Activated CD8-positive, alpha-beta memory T cell treated with anti-CD3 and anti-CD28 coated beads, Interleukin-2, amount 50 U/mL, for 48 hours (primary cell): ENCODE measurements at regions not wholly inside any gene's neighbourhood (a gene's known extent, or its start where the extent isn't known, plus 50 kb on each side); places are given as distances from the start of the nearest gene placed in this dataset.
"Not testable (repeated sequence)": the region's sequence is repeated elsewhere in the genome, so short reads cannot be mapped to it uniquely, and the experiment has no call there.

Source experiments
- DNase-seq: peaks from one replicate; pipeline ENCODE4 v3.0.0-alpha.2; 2020

DNA sequence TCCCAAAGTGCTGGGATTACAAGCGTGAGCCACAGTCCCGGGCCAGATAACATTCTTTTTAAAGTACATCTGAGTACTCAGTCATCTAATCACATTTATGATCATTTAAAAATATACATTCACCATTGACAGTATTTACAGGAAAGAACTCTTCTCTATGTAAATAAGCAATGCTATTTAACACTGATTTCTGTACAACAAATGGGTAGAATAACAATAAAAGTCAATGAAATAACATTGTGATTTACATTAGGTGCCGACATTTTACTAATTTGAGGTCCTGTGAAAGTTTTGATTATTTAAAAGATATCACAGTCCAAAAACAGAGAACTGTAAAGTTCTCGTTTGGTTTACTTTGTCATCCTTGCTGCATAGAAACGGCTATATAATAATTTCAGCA, 1763.7 kb downstream of the SLITRK1 start:
- DNase-seq, result no peak

- no peak for DNase-seq
Measured at GRCh38 chr13:82116422-82116989, 1765.8 kb downstream of the SLITRK1 start.

DNA sequence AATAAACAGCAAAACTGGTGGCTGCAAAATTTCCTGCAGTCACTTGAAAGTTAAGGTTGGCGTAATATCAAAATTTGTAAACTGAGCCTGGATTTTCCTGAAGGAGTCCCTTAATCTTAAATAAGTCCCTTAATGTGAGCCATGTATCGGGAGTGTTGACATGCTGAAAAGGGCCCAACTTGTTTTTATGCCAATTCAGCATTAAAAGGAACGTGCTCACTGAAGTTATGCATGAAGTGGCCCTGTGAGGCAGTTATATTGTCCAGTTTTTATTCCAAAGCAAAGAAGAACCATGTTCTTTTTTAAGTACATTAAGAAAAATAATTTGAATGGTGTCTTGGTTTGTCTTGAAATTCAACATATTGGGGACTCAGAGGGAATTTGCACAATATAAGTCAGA, 1766.9 kb downstream of the SLITRK1 start:
- no peak for DNase-seq

DNA sequence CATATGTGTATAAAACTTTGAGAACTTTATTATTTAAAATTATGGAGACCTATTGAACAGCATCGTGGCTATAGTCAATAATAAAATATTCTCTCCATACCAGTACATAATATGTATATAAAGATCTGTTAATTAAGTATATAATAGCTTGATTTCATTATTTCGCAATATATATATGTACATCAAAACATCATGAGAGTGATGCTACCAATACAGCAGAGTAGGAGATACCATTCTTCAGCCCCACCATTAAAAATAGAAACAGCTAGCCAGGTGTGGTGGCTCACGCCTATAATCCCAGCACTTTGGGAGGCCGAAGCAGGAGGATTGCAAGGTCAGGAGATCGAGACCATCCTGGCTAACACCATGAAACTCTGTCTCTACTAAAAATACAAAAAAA, 1755.3 kb upstream of the SPRY2 start:
- no peak for DNase-seq

DNA sequence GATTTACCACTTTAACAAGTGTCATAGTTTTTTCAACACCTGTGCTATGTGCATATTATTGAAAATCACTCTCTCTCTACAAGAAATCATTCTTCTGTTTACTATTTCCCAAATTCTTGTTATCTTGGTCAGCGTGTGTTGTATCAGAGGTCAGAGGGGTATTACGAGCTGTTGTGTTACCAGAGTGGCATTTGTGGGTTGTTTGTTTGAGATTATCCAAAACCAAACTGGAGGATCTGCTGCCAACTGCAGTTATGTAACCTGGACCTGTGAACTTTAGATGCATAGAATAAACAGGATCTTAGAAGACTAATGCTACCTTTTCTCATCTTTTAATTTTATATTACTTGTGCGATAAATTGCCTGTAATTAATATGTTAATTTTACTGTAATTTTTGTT, 1751.4 kb upstream of the SPRY2 start:
- DNase-seq, result no peak

GRCh38 chr13:82088781-82089180, 1747.9 kb upstream of the SPRY2 start:
- DNase-seq, result no peak

- no peak for DNase-seq
Measured at GRCh38 chr13:82076496-82076895, 1735.6 kb upstream of the SPRY2 start.

- DNase-seq, result no peak
Measured at GRCh38 chr13:82070416-82070815, 1729.5 kb upstream of the SPRY2 start.

DNA sequence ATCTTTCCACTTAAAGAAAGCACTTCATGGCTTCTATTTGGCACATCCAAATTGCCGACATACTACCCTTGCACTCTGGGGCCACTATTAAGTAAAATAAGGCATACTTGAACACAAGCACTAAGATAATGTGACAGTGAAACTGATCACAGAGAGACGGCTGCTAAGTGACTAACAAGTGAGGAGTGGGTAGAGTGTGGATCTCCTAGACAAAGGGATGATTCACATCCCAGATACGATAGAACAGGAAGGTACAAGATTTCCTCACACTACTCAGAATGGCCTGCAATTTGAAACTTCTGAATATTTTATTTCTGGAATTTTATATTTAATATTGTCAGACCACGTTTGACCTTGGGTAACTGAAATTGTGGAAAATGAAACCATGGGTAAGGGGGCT, 1721.8 kb upstream of the SPRY2 start:
- no peak for DNase-seq

GRCh38 chr13:82058364-82058763, 1717.4 kb upstream of the SPRY2 start:
- no peak for DNase-seq

- DNase-seq, result not testable (repeated sequence)
Measured at GRCh38 chr13:82045316-82045715, 1704.4 kb upstream of the SPRY2 start.

DNA sequence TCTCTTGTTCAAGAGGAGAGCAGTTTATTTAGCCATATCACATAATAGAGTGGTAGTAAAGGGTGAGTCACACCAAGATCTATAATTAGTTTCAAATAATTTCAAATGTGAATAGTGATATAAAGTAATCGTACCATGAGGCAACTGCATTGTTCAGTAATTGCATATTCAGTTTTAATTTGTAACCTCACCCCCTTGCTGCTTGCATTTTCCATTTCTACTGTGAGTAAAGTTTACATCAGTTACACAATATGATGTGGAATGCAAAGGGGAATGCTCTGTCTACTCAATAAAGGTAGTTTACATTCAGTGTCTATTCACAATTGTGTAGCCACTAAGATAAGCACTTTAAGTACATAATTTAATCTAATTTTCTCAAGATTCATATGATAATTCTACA, 1695.7 kb upstream of the SPRY2 start:
- no peak for DNase-seq

DNA sequence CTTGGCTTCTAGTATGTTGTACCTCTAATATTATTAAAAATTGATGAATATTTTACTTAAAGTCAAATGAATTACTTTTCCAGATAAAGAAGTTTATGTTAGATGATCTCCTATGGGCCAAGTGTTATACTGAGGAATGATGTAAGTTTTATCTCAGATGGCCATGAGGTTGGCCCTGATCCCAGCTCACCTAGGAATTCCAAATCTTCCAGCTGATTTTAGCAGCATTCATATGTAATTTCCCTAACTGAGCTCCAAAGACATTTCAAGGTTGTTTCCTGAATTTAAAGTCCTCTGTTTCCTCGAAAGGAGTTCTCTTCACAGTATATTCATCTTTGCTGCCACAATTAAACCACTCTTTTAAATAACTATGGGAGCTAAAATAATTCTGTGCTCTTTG, 1670.4 kb upstream of the SPRY2 start:
- no peak for DNase-seq

DNA sequence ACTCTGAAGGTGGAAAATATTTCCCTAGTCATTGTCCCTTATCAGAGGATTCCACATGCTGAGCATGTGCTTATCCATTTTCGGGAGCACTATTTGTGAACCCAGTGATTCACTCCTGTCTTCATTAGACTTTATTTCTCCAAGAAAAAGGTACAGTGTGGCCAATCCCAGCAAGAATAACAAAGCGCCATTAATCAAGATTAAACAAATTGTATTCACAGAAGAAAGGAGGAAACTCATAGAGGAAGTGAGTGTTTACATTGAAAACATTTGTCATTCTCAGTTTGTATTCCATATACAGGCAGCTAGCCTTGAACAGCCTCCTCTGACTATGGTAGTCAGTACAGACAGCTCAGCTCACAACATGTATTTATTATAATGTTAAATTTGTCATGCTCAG, 1669.9 kb upstream of the SPRY2 start:
- no peak for DNase-seq

GRCh38 chr13:82002710-82003109, 1661.8 kb upstream of the SPRY2 start:
- no peak for DNase-seq

DNA sequence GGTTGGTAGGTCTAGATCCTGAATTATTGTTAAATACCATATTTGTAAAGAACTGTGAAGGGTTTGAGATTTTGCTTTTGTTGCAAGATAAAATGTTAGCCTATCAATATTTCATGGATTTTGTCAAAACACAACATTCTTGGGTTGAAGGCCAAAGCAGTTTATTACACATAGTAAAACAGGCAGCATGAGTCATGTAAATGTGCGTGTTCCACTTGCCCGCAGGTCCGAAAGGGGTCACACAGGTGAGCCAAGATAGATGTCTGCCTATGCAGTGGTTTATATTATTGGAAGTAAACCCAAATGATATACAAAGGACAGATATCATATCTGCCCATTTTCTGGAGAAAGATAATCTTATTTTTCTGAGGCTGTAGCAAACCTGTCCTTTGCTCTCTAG, 1654.4 kb upstream of the SPRY2 start:
- no peak for DNase-seq

DNA sequence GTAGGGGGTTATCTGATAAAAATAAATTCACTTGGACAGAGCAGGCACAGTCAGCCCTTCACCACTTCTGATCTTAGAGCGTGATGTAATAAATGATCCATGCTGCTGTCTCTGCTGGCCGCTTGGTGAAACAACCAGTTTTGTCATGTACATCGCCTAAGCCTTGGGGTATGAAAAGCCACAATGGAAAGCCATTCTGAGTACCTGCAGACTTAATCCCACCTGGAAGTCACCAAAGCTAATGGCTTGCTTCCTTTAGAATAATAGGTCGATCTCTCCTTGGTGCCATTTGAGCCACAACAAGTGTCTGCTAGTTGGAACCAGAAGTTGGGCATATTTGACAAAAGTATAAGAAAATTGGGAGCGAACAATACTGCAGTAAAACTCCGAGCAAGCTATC, 1649.7 kb upstream of the SPRY2 start:
- DNase-seq, result no peak

GRCh38 chr13:81988567-81988966, 1647.6 kb upstream of the SPRY2 start:
- no peak for DNase-seq

- no peak for DNase-seq
Measured at GRCh38 chr13:81987677-81988357, 1646.9 kb upstream of the SPRY2 start.

DNA sequence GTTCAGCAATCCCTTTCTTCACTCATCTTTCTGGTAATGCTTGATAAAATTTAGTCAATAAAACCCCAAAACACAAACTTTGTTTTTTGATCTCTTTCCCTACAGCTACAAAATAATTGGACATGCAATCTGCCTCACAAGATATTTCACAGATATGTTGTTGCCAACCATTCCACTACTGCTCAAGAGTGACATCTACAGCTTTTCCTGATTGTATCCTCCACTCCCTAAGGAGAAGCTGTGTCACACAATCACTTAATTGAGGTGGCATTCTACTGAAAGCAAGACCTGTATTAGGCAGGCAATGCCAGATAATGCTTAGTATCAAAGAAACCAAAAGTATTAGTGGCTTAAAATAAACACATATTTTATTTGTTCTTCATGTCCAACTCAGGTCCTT, 1646.2 kb upstream of the SPRY2 start:
- no peak for DNase-seq

DNA sequence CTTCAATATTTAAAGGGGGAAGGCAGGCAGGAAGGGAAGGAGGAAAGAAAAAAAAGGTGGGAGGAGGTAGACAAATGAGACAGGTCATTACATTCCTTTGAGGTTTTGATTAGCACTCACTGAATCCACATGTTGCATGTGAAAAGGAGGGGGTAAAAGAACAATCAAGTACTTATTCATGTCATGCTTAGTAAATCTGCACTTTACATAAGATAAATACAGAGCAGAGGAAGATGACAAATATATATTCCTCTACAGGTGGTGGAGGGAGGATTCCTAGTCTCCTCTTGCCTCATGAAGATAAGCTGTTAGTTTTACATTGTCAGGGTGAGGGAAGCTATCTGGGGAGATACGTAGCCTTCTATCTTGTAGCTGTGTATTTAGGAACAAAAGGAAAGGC, 1645.4 kb upstream of the SPRY2 start:
- DNase-seq, result no peak

GRCh38 chr13:81957121-81957520, 1616.2 kb upstream of the SPRY2 start:
- DNase-seq, result no peak

DNA sequence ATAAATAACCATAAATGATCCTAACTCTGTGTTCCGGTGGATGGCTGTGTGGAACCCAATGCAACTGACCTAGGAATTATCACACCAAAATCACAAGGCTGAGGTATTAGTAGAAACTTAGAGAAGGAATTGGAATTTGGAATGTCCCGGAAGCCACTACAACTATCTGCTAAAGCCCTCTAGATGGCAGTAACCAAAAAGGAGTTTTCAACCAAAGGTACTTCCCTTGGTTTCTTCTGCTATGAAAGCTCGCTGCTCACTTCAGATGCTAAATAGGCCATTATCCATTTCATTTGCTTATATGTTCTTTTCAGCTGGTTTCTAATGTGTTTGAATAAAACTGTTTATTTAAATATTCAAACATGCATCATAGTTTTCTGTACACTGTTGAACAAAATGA, 1589.1 kb upstream of the SPRY2 start:
- no peak for DNase-seq

GRCh38 chr13:81927347-81927746, 1586.4 kb upstream of the SPRY2 start:
- no peak for DNase-seq

- DNase-seq, result no peak
Measured at GRCh38 chr13:81917810-81918209, 1576.9 kb upstream of the SPRY2 start.
